Bronchial epithelial cell (primary cell): ENCODE measurements at regions not wholly inside any gene's neighbourhood (a gene's known extent, or its start where the extent isn't known, plus 50 kb on each side); places are given as distances from the start of the nearest gene placed in this dataset.
"Not testable (repeated sequence)": the region's sequence is repeated elsewhere in the genome, so short reads cannot be mapped to it uniquely, and the experiment has no call there.

Source experiments
- DNase-seq: peaks from one replicate; pipeline ENCODE4 v3.0.0-alpha.2; 2010; ENCODE audit warnings: low read depth
- FAIRE-seq: peaks from 2 replicates; lab custom pipeline; 2011; peaks lifted over from hg19 to GRCh38; lab: Jason Lieb, UNC
- H3K27me3 ChIP-seq: 2 replicates; pipeline ENCODE4 v1.5.1; 2011; ENCODE audit warnings: low read length; ENCODE audit not compliant: control insufficient read depth, insufficient read depth
- H3K36me3 ChIP-seq: 2 replicates; pipeline ENCODE4 v1.5.1; 2011; ENCODE audit warnings: low read length; ENCODE audit not compliant: control insufficient read depth, insufficient read depth
- H3K4me3 ChIP-seq: 2 replicates; pipeline ENCODE4 v1.5.1; 2011; ENCODE audit warnings: mild to moderate bottlenecking, low read depth, low read length, control low read depth
- TF ChIP-seq, protein P1 (sequence below): IDR thresholded peaks from 2 replicates; pipeline ENCODE4 v1.5.1; 2011; ENCODE audit warnings: mild to moderate bottlenecking, moderate library complexity, low read length, control low read depth, inconsistent platforms; ENCODE audit not compliant: insufficient read depth, severe bottlenecking

DNA sequence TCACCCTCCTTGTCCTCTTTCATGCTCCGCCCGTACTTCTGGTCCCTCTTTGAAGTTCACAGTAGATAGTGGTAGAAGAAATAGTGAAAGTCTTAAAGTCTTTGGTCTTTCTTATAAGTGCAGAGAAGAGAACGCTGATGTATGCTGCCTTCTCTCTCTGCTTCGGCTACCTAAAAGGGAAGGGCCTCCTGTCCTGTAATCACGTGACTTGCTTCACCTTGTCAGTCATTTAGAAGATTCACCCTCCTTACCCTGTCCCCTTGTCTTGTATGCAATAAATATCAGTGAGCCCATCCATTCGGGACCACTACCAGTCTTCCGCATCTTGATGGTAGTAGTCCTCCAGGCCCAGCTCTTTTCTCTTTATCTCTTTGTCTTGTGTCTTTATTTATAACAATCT, 144.6 kb downstream of the ARL4C start:
- no peak for FAIRE-seq

DNA sequence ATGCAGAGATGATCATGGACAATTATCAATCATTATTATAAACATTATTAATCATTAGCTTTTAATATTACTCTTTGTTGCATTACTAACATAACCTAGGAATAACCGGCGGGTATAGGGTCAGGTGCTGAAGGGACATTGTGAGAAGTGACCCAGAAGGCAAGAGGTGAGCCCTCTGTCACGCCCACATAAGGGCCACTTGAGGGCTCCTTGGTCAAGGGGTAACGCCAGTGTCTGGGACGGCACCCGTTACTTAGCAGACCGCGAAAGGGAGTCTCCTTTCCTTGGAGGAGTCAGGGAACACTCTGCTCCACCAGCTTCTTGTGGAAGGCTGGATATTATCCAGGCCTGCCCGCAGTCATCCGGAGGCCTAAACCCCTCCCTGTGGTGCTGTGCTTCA, 145.0 kb downstream of the ARL4C start:
- not testable (repeated sequence) for H3K27me3 ChIP-seq, H3K4me3 ChIP-seq, FAIRE-seq, DNase-seq, H3K36me3 ChIP-seq

More for the DNA sequence above, 144.6 kb downstream of the ARL4C start:
- DNase-seq, result no peak
- TF ChIP-seq, protein P1, sequence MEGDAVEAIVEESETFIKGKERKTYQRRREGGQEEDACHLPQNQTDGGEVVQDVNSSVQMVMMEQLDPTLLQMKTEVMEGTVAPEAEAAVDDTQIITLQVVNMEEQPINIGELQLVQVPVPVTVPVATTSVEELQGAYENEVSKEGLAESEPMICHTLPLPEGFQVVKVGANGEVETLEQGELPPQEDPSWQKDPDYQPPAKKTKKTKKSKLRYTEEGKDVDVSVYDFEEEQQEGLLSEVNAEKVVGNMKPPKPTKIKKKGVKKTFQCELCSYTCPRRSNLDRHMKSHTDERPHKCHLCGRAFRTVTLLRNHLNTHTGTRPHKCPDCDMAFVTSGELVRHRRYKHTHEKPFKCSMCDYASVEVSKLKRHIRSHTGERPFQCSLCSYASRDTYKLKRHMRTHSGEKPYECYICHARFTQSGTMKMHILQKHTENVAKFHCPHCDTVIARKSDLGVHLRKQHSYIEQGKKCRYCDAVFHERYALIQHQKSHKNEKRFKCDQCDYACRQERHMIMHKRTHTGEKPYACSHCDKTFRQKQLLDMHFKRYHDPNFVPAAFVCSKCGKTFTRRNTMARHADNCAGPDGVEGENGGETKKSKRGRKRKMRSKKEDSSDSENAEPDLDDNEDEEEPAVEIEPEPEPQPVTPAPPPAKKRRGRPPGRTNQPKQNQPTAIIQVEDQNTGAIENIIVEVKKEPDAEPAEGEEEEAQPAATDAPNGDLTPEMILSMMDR, result no peak
- Histone ChIP-seq H3K27me3 (no peaks in the 10 kb centered on the region), H3K4me3 (no peak overlapping the region), H3K36me3 (no peaks in the 10 kb centered on the region)

DNA sequence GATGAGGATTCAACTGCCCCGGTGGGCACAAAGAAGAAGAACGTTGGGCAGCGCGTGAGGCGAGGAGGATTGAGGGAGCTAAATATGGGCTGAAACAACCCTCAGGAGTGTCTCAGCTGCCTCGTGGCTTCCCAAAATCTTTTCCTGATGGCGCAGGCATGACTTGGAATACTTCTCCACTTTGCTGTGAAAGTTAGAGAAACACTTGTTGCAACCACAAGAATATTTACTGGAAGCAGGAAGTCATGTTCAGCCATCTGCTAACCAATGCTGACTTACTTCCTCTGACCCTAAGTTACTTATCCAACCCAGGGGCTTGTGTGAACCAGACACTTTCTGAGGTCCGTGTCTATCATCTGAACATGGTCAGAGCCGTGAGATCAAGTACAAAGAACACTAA, 148.8 kb downstream of the ARL4C start:
- DNase-seq (no peak), FAIRE-seq (no peak)
- TF ChIP-seq, protein P1, result no peak

DNA sequence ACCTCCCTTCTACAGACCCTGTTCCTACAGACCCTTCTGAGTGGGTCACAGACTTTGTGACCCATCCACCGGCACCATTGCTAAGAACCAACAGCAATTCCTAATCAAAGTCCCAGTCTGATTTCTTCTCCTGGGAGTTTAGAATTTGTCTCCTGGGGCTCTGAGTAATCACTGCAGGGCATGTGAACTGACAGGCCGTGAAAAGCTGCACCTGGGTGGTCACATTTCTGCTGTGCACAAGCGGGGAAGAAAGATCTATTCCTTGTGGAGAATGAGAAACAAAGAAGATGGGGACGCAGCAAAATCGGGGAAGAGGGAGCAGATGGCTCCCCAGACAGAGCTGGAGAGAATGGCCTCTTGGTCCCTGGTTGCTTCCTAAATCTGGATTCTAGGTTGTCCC, 151.0 kb downstream of the ARL4C start:
- FAIRE-seq (no peak), DNase-seq (no peak)
- Histone ChIP-seq H3K4me3 (no peak overlapping the region), H3K36me3 (no peaks in the 10 kb centered on the region), H3K27me3 (no peaks in the 10 kb centered on the region)
- TF ChIP-seq, protein P1, result no peak

More for the DNA sequence above, 148.8 kb downstream of the ARL4C start:
- Histone ChIP-seq H3K4me3 (no peak overlapping the region), H3K36me3 (no peaks in the 10 kb centered on the region), H3K27me3 (no peaks in the 10 kb centered on the region)

DNA sequence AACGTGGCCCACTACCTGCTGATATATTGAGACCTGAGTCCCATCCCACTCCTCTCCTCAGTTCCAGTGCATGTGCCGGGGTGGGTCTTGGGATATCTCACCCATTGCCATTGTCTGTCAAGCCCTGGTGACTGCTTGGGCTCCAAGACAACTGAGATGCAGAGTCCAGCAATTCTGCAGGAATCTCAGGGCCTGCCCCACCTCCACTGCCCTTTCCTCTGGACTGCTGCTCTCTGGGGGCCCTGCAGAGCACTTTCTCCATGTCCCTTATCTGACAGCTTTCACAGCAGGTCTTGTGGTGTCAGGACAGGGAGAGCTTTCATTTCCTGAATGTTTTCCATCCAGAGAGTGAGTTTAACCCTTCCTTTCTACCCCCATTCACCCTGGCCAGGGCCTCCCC, 152.9 kb downstream of the ARL4C start:
- H3K36me3 ChIP-seq, result no peaks in the 10 kb centered on the region
- TF ChIP-seq, protein P1, result no peak
- no peak for FAIRE-seq
- DNase-seq, result no peak
- no peaks in the 10 kb centered on the region for H3K27me3 ChIP-seq
- no peak overlapping the region for H3K4me3 ChIP-seq

DNA sequence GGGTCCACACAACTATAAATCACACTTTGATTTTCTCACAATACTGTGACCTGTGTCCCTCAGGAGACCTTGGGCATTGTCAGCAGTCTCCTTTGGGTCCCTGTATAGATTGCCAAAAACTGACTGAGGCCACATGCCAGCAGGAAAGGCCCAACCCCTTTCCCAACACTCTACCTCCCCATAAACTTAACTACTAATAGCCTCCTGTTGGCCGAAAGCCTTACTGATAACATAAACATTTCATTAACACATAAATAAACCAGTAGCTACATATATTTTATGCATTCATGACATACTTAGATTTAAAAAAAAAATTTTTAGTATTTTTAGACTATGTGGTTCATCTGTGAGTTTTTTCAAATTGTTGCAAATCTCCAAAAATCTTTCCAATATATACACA, 153.5 kb downstream of the ARL4C start:
- FAIRE-seq, result no peak
- TF ChIP-seq, protein P1, result no peak

More for the DNA sequence above, 153.5 kb downstream of the ARL4C start:
- Histone ChIP-seq H3K27me3 (no peaks in the 10 kb centered on the region), H3K36me3 (no peaks in the 10 kb centered on the region), H3K4me3 (no peak overlapping the region)
- DNase-seq, result no peak
